OCI-LY7 (cell line): ENCODE measurements at regions not wholly inside any gene's neighbourhood (a gene's known extent, or its start where the extent isn't known, plus 50 kb on each side); places are given as distances from the start of the nearest gene placed in this dataset.

Source experiments
- BruUV-seq: library from RNA; stranded (reverse); fragments of 400-500 nt; replicated peaks from 2 replicates; lab custom pipeline; 2021; lab: Mats Ljungman, UMichigan
- CTCF ChIA-PET: fragments of 300-600 bp; sonication (Branson Sonifier 250); formaldehyde crosslinking; loops from one replicate; lab custom pipeline; 2022; ENCODE audit warnings: antibody characterized with exemption; ENCODE audit not compliant: unreplicated experiment; lab: Charles Lee
- POLR2A ChIA-PET: fragments of 300-600 bp; sonication (Branson Sonifier 250); formaldehyde crosslinking; loops from one replicate; lab custom pipeline; 2022; ENCODE audit warnings: antibody characterized with exemption; lab: Charles Lee
- DNase-seq: peaks from one replicate; pipeline ENCODE4 v3.0.0-alpha.2; 2015; ENCODE audit warnings: low spot score
- H2AFZ ChIP-seq: fragments of 200-600 bp; sonication (generic), shearing (Covaris generic); 2 replicates; pipeline ENCODE4 v1.6.1; 2014; ENCODE audit warnings: mild to moderate bottlenecking, antibody characterized with exemption, low read length, moderate library complexity
- H3K27ac ChIP-seq: fragments of 200-600 bp; sonication (generic); 2 replicates; pipeline ENCODE4 v1.5.1; 2014; ENCODE audit warnings: mixed run types, low read depth, mild to moderate bottlenecking, moderate library complexity, low read length, inconsistent platforms; ENCODE audit not compliant: poor library complexity, severe bottlenecking
- H3K36me3 ChIP-seq: fragments of 200-600 bp; sonication (generic); 2 replicates; pipeline ENCODE4 v1.6.1; 2014; ENCODE audit warnings: mild to moderate bottlenecking, antibody characterized with exemption, low read length, moderate library complexity, mixed read lengths; ENCODE audit not compliant: insufficient read depth
- H3K4me1 ChIP-seq: fragments of 200-600 bp; sonication (generic); 2 replicates; pipeline ENCODE4 v1.5.1; 2014; ENCODE audit warnings: mild to moderate bottlenecking, low read length; ENCODE audit not compliant: insufficient read depth, poor library complexity, severe bottlenecking
- H3K4me2 ChIP-seq: fragments of 200-600 bp; sonication (generic); 2 replicates; pipeline ENCODE4 v1.6.1; 2014; ENCODE audit warnings: mild to moderate bottlenecking, low read length
- H3K4me3 ChIP-seq: fragments of 200-600 bp; sonication (generic); 2 replicates; pipeline ENCODE4 v1.5.1; 2014; ENCODE audit warnings: mild to moderate bottlenecking, low read depth, low read length; ENCODE audit not compliant: poor library complexity, severe bottlenecking
- H3K79me2 ChIP-seq: fragments of 200-600 bp; sonication (generic); 2 replicates; pipeline ENCODE4 v1.6.1; 2016; ENCODE audit warnings: low read depth, mild to moderate bottlenecking, low read length, moderate library complexity, mixed read lengths; ENCODE audit not compliant: insufficient read depth
- H3K9me2 ChIP-seq: fragments of 200-600 bp; sonication (generic); 2 replicates; pipeline ENCODE4 v1.6.1; 2016; ENCODE audit warnings: mild to moderate bottlenecking, low read length, mixed read lengths; ENCODE audit not compliant: insufficient read depth
- H3K9me3 ChIP-seq: fragments of 200-600 bp; sonication (generic); 2 replicates; pipeline ENCODE4 v1.6.1; 2014; ENCODE audit warnings: mild to moderate bottlenecking, mixed run types, low read length, mixed read lengths
- H4K20me1 ChIP-seq: fragments of 200-600 bp; sonication (generic); 2 replicates; pipeline ENCODE4 v1.6.1; 2014; ENCODE audit warnings: mild to moderate bottlenecking, antibody characterized with exemption, low read length, moderate library complexity, mixed read lengths; ENCODE audit not compliant: insufficient read depth
- CTCF ChIP-seq: fragments of 200-600 bp; sonication (generic); conservative IDR thresholded peaks from 2 replicates; pipeline ENCODE4 v1.5.1; 2014; ENCODE audit warnings: mild to moderate bottlenecking, antibody characterized with exemption, low read length, moderate library complexity, mixed read lengths
- EZH2phosphoT487 ChIP-seq: fragments of 200-600 bp; sonication (generic); IDR thresholded peaks from 2 replicates; pipeline ENCODE4 v1.6.1; 2018; ENCODE audit warnings: low read depth, borderline replicate concordance, mild to moderate bottlenecking, mixed run types, antibody characterized with exemption, low read length, moderate library complexity, mixed read lengths
- intact Hi-C: fragments of 100-400 bp; cut with micrococcal nuclease; formaldehyde crosslinking; loops from one replicate; pipeline ENCODE4 v1.10.0; 2022; ENCODE audit not compliant: unreplicated experiment

- ChIA-PET CTCF (no interaction called here), POLR2A (no interaction called here)
- no peaks in the 10 kb centered on the region for H3K9me2 ChIP-seq
- no peaks in the 10 kb centered on the region for H4K20me1 ChIP-seq
- H2AFZ ChIP-seq = no peak overlapping the region
- H3K4me1 ChIP-seq = no peaks in the 10 kb centered on the region
- DNase-seq = no peak
- no peaks in the 10 kb centered on the region for H3K9me3 ChIP-seq
- H3K4me2 ChIP-seq = no peak overlapping the region
- BruUV-seq = no TSS peak
- TF ChIP-seq CTCF (no peak), EZH2phosphoT487 (no peak)
- no peak overlapping the region for H3K27ac ChIP-seq
- no peak overlapping the region for H3K4me3 ChIP-seq
- H3K36me3 ChIP-seq = no peaks in the 10 kb centered on the region
- intact Hi-C loops = no loop called here
- H3K79me2 ChIP-seq = no peaks in the 10 kb centered on the region
Observed at GRCh38 chr2:128590309-128591021, 271.8 kb upstream of the HS6ST1 start.

GRCh38 chr2:128591022-128591860 is 272.6 kb upstream of the HS6ST1 start:
- intact Hi-C loops = no loop called here
- Histone ChIP-seq H3K9me3 (no peaks in the 10 kb centered on the region), H4K20me1 (no peaks in the 10 kb centered on the region), H3K9me2 (no peaks in the 10 kb centered on the region), H2AFZ (no peak overlapping the region), H3K4me1 (no peaks in the 10 kb centered on the region), H3K4me2 (no peak overlapping the region), H3K36me3 (no peaks in the 10 kb centered on the region), H3K27ac (no peak overlapping the region), H3K79me2 (no peaks in the 10 kb centered on the region), H3K4me3 (no peak overlapping the region)
- CTCF ChIA-PET = no interaction called here
- POLR2A ChIA-PET = no interaction called here
- BruUV-seq = no TSS peak
- TF ChIP-seq EZH2phosphoT487 (no peak), CTCF (no peak)
- no peak for DNase-seq
